ENCODE measurements at regions not wholly inside any gene's neighbourhood (a gene's known extent, or its start where the extent isn't known, plus 50 kb on each side); places are given as distances from the start of the nearest gene placed in this dataset.
"Not testable (repeated sequence)": the region's sequence is repeated elsewhere in the genome, so short reads cannot be mapped to it uniquely, and the experiment has no call there.

DNA sequence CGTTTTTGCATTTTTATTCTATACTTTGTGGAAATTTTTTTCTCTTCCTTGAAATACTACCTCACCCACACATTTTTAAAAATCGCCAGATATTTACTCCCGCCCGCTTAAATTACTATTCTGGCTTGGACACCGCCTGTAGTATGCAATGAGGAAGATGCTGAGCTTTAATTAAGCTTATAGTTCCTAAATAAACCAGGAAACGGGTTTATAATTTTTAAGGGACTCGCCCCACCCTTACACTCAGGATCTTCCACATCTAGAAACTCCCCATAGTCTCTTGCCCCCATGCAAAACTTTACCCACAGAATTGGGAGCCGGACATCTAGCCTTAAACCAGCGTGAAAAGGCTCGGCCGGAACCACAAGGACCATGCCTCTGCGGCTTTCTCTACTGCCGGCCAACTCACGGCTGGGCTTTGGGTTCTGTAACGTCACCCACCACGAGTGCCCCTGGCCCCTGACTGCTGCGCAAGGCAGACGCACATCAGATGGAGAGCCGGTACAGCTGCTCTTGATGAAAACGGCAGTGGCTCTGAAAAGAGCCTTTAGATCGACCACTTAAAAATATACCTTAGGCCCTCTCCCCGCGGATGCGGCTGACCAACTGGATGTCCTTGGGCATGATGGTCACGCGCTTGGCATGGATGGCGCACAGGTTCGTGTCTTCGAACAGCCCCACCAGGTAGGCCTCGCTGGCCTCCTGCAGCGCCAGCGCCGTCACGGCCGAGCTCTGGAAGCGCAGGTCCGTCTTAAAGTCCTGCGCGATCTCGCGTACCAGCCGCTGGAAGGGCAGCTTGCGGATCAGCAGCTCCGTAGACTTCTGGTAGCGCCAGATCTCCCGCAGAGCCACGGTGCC, 66.3 kb downstream of the FAM72B start:
- DNase-seq, result not testable (repeated sequence)

Data from kidney glomerular epithelial cell (primary cell).